ENCODE measurements at regions not wholly inside any gene's neighbourhood (a gene's known extent, or its start where the extent isn't known, plus 50 kb on each side); places are given as distances from the start of the nearest gene placed in this dataset.

GRCh38 chr5:3116366-3116765, 364.9 kb upstream of the IRX2 start:
- ATAC-seq (ENCODE audit: low read depth) = no peak
- H3K27ac ChIP-seq (ENCODE audit: poor library complexity, severe bottlenecking) = no peak overlapping the region
- H3K4me3 ChIP-seq (ENCODE audit: severe bottlenecking) = no peak overlapping the region
- H3K4me1 ChIP-seq (ENCODE audit: insufficient read depth, poor library complexity, severe bottlenecking) = no peaks in the 10 kb centered on the region
- no peaks in the 10 kb centered on the region for H3K36me3 ChIP-seq (ENCODE audit: low read depth)
- no peak for DNase-seq (ENCODE audit: low spot score)
- TF ChIP-seq, protein P1, sequence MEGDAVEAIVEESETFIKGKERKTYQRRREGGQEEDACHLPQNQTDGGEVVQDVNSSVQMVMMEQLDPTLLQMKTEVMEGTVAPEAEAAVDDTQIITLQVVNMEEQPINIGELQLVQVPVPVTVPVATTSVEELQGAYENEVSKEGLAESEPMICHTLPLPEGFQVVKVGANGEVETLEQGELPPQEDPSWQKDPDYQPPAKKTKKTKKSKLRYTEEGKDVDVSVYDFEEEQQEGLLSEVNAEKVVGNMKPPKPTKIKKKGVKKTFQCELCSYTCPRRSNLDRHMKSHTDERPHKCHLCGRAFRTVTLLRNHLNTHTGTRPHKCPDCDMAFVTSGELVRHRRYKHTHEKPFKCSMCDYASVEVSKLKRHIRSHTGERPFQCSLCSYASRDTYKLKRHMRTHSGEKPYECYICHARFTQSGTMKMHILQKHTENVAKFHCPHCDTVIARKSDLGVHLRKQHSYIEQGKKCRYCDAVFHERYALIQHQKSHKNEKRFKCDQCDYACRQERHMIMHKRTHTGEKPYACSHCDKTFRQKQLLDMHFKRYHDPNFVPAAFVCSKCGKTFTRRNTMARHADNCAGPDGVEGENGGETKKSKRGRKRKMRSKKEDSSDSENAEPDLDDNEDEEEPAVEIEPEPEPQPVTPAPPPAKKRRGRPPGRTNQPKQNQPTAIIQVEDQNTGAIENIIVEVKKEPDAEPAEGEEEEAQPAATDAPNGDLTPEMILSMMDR (IDR thresholded peaks at IDR 0.05; ENCODE audit: poor library complexity, severe bottlenecking) = no peak
- H3K27me3 ChIP-seq (ENCODE audit: insufficient read depth, poor library complexity, severe bottlenecking) = no peaks in the 10 kb centered on the region
- peaks cover 7% of the 10 kb centered on the region for H3K9me3 ChIP-seq (ENCODE audit: severe bottlenecking)

- Histone ChIP-seq H3K4me3 (ENCODE audit: severe bottlenecking) (no peak overlapping the region), H3K27me3 (ENCODE audit: insufficient read depth, poor library complexity, severe bottlenecking) (no peaks in the 10 kb centered on the region), H3K9me3 (ENCODE audit: severe bottlenecking) (peaks cover 7% of the 10 kb centered on the region), H3K36me3 (ENCODE audit: low read depth) (no peaks in the 10 kb centered on the region), H3K27ac (ENCODE audit: poor library complexity, severe bottlenecking) (no peak overlapping the region), H3K4me1 (ENCODE audit: insufficient read depth, poor library complexity, severe bottlenecking) (no peaks in the 10 kb centered on the region)
- TF ChIP-seq, protein P1 (IDR thresholded peaks at IDR 0.05; ENCODE audit: poor library complexity, severe bottlenecking) = no peak
- DNase-seq (ENCODE audit: low spot score) (no peak), ATAC-seq (ENCODE audit: low read depth) (no peak)
Measured at GRCh38 chr5:3114467-3114866, 363.0 kb upstream of the IRX2 start.

- ATAC-seq (ENCODE audit: low read depth) (no peak), DNase-seq (ENCODE audit: low spot score) (no peak)
- Histone ChIP-seq H3K9me3 (ENCODE audit: severe bottlenecking) (peaks cover 7% of the 10 kb centered on the region), H3K4me3 (ENCODE audit: severe bottlenecking) (no peak overlapping the region), H3K36me3 (ENCODE audit: low read depth) (no peaks in the 10 kb centered on the region), H3K4me1 (ENCODE audit: insufficient read depth, poor library complexity, severe bottlenecking) (no peaks in the 10 kb centered on the region), H3K27ac (ENCODE audit: poor library complexity, severe bottlenecking) (no peak overlapping the region), H3K27me3 (ENCODE audit: insufficient read depth, poor library complexity, severe bottlenecking) (no peaks in the 10 kb centered on the region)
- TF ChIP-seq, protein P1 (IDR thresholded peaks at IDR 0.05; ENCODE audit: poor library complexity, severe bottlenecking) = no peak
Measured at GRCh38 chr5:3110371-3110770, 358.9 kb upstream of the IRX2 start.

- Histone ChIP-seq H3K27me3 (ENCODE audit: insufficient read depth, poor library complexity, severe bottlenecking) (no peaks in the 10 kb centered on the region), H3K36me3 (ENCODE audit: low read depth) (no peaks in the 10 kb centered on the region), H3K27ac (ENCODE audit: poor library complexity, severe bottlenecking) (no peak overlapping the region), H3K4me3 (ENCODE audit: severe bottlenecking) (no peak overlapping the region), H3K9me3 (ENCODE audit: severe bottlenecking) (peaks cover 4% of the 10 kb centered on the region), H3K4me1 (ENCODE audit: insufficient read depth, poor library complexity, severe bottlenecking) (no peaks in the 10 kb centered on the region)
- ATAC-seq (ENCODE audit: low read depth) (no peak), DNase-seq (ENCODE audit: low spot score) (no peak)
- TF ChIP-seq, protein P1 (IDR thresholded peaks at IDR 0.05; ENCODE audit: poor library complexity, severe bottlenecking) = no peak
Measured at GRCh38 chr5:3107156-3107611, 355.7 kb upstream of the IRX2 start.

DNA sequence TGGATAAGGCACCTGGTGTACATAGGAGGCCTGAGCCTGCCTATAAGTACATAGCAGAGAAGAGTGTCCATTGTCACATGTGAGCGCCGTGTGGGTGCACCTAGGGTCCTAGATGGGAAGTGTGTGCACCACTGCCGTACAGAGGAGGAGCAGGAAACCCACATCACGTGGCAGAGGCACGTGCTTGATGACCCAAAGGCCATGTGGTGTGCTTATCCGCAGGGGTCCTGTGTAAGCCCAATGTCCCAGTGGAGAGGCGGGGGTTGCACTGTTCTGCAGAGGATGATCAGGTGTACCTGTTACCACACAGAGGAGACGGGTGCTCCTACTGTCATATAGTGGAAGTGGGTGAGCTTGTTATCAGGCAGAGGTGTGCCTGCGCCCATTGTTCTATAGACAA, 354.1 kb upstream of the IRX2 start:
- no peak for DNase-seq (ENCODE audit: low spot score)
- no peaks in the 10 kb centered on the region for H3K4me1 ChIP-seq (ENCODE audit: insufficient read depth, poor library complexity, severe bottlenecking)
- no peaks in the 10 kb centered on the region for H3K27me3 ChIP-seq (ENCODE audit: insufficient read depth, poor library complexity, severe bottlenecking)
- no peaks in the 10 kb centered on the region for H3K36me3 ChIP-seq (ENCODE audit: low read depth)
- TF ChIP-seq, protein P1 (IDR thresholded peaks at IDR 0.05; ENCODE audit: poor library complexity, severe bottlenecking) = no peak
- no peak overlapping the region for H3K27ac ChIP-seq (ENCODE audit: poor library complexity, severe bottlenecking)
- no peaks in the 10 kb centered on the region for H3K9me3 ChIP-seq (ENCODE audit: severe bottlenecking)
- no peak overlapping the region for H3K4me3 ChIP-seq (ENCODE audit: severe bottlenecking)
- ATAC-seq (ENCODE audit: low read depth) = no peak; the same call in 2 of the 3 replicates

Measured in RWPE2 (cell line).